ENCODE measurements at regions not wholly inside any gene's neighbourhood (a gene's known extent, or its start where the extent isn't known, plus 50 kb on each side); places are given as distances from the start of the nearest gene placed in this dataset.

DNA sequence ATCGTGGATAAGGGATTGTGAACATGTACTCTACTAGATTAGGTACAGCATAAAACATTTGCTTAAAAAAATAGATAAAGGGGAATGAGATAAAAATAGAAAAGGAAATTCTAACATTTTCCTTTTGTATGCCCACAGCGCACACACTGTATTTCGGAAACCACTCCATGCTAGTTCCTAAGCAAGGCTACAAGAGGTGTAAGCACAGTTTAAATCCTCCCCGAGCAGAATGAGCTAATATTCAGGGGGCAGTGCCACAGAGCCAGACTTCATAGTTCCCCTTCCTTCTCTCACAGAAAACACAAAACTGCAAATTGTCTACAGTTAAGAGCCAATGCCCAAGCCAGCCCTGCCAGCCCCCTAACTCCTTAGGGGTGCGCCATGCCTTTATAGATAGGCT is 159.4 kb downstream of the ZNF281 start:
- TF ChIP-seq, protein P1, sequence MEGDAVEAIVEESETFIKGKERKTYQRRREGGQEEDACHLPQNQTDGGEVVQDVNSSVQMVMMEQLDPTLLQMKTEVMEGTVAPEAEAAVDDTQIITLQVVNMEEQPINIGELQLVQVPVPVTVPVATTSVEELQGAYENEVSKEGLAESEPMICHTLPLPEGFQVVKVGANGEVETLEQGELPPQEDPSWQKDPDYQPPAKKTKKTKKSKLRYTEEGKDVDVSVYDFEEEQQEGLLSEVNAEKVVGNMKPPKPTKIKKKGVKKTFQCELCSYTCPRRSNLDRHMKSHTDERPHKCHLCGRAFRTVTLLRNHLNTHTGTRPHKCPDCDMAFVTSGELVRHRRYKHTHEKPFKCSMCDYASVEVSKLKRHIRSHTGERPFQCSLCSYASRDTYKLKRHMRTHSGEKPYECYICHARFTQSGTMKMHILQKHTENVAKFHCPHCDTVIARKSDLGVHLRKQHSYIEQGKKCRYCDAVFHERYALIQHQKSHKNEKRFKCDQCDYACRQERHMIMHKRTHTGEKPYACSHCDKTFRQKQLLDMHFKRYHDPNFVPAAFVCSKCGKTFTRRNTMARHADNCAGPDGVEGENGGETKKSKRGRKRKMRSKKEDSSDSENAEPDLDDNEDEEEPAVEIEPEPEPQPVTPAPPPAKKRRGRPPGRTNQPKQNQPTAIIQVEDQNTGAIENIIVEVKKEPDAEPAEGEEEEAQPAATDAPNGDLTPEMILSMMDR (IDR thresholded peaks at IDR 0.05; ENCODE audit: borderline replicate concordance, extremely low read depth, low read length, poor library complexity, severe bottlenecking) = no peak
- no peak for TF ChIP-seq EZH2 (IDR thresholded peaks at IDR 0.05; ENCODE audit: borderline replicate concordance, low read depth, low read length, severe bottlenecking)
